HG02798 (cell line): ENCODE measurements at regions not wholly inside any gene's neighbourhood (a gene's known extent, or its start where the extent isn't known, plus 50 kb on each side); places are given as distances from the start of the nearest gene placed in this dataset.
"Not testable (repeated sequence)": the region's sequence is repeated elsewhere in the genome, so short reads cannot be mapped to it uniquely, and the experiment has no call there.

Source experiments
- ATAC-seq: cut with Tn5 transposase; IDR thresholded peaks from one replicate; pipeline ENCODE4 v1.9.1; 2021; ENCODE audit warnings: mild to moderate bottlenecking; ENCODE audit not compliant: unreplicated experiment, poor library complexity

GRCh38 chr17:14747603-14747950 lies 446.7 kb downstream of the HS3ST3B1 start:
- no peak for ATAC-seq

- no peak for ATAC-seq
Measured at GRCh38 chr17:14746822-14747602, 446.1 kb downstream of the HS3ST3B1 start.

GRCh38 chr17:14745541-14745940 lies 444.7 kb downstream of the HS3ST3B1 start:
- no peak for ATAC-seq

- no peak for ATAC-seq
Measured at GRCh38 chr17:14744761-14745473, 444.0 kb downstream of the HS3ST3B1 start.

GRCh38 chr17:14741491-14741890 lies 440.6 kb downstream of the HS3ST3B1 start:
- no peak for ATAC-seq

- no peak for ATAC-seq
Measured at GRCh38 chr17:14739656-14740431, 439.0 kb downstream of the HS3ST3B1 start.

- no peak for ATAC-seq
Measured at GRCh38 chr17:14738652-14738988, 437.7 kb downstream of the HS3ST3B1 start.

- ATAC-seq: no peak
Measured at GRCh38 chr17:14737984-14738651, 437.2 kb downstream of the HS3ST3B1 start.

- no peak for ATAC-seq
Measured at GRCh38 chr17:14736631-14737030, 435.8 kb downstream of the HS3ST3B1 start.

- ATAC-seq: no peak
Measured at GRCh38 chr17:14733376-14733775, 432.5 kb downstream of the HS3ST3B1 start.

- ATAC-seq: no peak
Measured at GRCh38 chr17:14732211-14732610, 431.3 kb downstream of the HS3ST3B1 start.

- no peak for ATAC-seq
Measured at GRCh38 chr17:14731591-14731990, 430.7 kb downstream of the HS3ST3B1 start.

GRCh38 chr17:14730821-14731220 lies 429.9 kb downstream of the HS3ST3B1 start:
- ATAC-seq: no peak

- no peak for ATAC-seq
Measured at GRCh38 chr17:14725729-14726128, 424.8 kb downstream of the HS3ST3B1 start.

GRCh38 chr17:14724770-14725169 lies 423.9 kb downstream of the HS3ST3B1 start:
- no peak for ATAC-seq

GRCh38 chr17:14723349-14723748 lies 422.5 kb downstream of the HS3ST3B1 start:
- ATAC-seq: not testable (repeated sequence)

- ATAC-seq: no peak
Measured at GRCh38 chr17:14719942-14720341, 419.1 kb downstream of the HS3ST3B1 start.

- ATAC-seq: no peak
Measured at GRCh38 chr17:14717859-14718258, 417.0 kb downstream of the HS3ST3B1 start.

GRCh38 chr17:14715561-14715960 lies 414.7 kb downstream of the HS3ST3B1 start:
- ATAC-seq: no peak

GRCh38 chr17:14712611-14713021 lies 411.7 kb downstream of the HS3ST3B1 start:
- no peak for ATAC-seq

- no peak for ATAC-seq
Measured at GRCh38 chr17:14704121-14704520, 403.2 kb downstream of the HS3ST3B1 start.
